ENCODE measurements at regions not wholly inside any gene's neighbourhood (a gene's known extent, or its start where the extent isn't known, plus 50 kb on each side); places are given as distances from the start of the nearest gene placed in this dataset.

DNA sequence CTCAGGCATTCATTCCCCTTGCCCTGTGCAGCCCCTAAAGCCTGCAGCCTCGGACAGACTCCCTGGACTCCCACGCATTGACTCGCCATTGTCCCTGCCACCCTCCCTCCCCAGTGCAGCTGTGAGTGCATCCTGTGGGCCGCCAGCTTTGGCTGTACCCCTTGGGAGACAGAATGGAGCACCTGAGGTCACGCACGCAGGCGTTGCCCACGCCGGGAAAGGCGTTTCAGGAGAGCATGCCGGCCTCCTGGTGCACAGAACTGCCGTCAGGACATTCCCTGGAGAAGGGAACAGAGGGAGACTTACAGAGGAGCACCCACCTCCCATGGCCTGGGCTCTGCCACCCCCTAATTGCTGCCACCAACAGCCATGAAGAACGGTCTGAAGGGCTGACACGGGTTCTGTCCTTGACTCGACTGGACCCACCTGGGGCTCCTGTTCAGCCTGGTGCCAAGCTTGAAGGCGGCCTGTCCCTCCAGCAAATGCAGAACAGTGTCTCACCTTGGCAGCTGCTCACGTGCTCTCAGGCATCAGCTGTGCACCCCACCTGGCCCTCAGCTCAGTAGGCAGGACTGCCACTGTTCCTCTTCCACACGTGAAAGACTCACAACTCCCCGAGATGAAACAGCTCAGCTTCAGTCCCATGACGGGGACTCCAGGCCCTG is 503.8 kb downstream of the BRD1 start:
- intact Hi-C loops (cut with DNase I; ENCODE audit: low total_unique reads) = no loop called here
- Histone ChIP-seq H3K9me3 (peaks cover 0 to 28% (median 16%) of the 10 kb centered on the region in 8 donors), H3K4me1 (no peaks in the 10 kb centered on the region), H3K4me3 (no peak overlapping the region), H3K36me3 (no peaks in the 10 kb centered on the region), H3K27me3 (replicated peaks in 1 of 7) (peaks cover 0 to 74% (median 6%) of the 10 kb centered on the region in 7 donors), H3K27ac (no peak overlapping the region)
- 77 to 84% (median 81%) methylated on average over 18 to 20 of the region's 20 CpGs for WGBS, 5 donors
- peak; percentile 46 for DNase-seq
- no peak for TF ChIP-seq POLR2A (IDR thresholded peaks at IDR 0.05)
- TF ChIP-seq POLR2AphosphoS5 (IDR thresholded peaks at IDR 0.05) = no peak
- TF ChIP-seq, protein P1, sequence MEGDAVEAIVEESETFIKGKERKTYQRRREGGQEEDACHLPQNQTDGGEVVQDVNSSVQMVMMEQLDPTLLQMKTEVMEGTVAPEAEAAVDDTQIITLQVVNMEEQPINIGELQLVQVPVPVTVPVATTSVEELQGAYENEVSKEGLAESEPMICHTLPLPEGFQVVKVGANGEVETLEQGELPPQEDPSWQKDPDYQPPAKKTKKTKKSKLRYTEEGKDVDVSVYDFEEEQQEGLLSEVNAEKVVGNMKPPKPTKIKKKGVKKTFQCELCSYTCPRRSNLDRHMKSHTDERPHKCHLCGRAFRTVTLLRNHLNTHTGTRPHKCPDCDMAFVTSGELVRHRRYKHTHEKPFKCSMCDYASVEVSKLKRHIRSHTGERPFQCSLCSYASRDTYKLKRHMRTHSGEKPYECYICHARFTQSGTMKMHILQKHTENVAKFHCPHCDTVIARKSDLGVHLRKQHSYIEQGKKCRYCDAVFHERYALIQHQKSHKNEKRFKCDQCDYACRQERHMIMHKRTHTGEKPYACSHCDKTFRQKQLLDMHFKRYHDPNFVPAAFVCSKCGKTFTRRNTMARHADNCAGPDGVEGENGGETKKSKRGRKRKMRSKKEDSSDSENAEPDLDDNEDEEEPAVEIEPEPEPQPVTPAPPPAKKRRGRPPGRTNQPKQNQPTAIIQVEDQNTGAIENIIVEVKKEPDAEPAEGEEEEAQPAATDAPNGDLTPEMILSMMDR (IDR thresholded peaks at IDR 0.05 in 8 of 11, conservative IDR thresholded peaks at IDR 0.05 in 3 of 11) = no peak

DNA sequence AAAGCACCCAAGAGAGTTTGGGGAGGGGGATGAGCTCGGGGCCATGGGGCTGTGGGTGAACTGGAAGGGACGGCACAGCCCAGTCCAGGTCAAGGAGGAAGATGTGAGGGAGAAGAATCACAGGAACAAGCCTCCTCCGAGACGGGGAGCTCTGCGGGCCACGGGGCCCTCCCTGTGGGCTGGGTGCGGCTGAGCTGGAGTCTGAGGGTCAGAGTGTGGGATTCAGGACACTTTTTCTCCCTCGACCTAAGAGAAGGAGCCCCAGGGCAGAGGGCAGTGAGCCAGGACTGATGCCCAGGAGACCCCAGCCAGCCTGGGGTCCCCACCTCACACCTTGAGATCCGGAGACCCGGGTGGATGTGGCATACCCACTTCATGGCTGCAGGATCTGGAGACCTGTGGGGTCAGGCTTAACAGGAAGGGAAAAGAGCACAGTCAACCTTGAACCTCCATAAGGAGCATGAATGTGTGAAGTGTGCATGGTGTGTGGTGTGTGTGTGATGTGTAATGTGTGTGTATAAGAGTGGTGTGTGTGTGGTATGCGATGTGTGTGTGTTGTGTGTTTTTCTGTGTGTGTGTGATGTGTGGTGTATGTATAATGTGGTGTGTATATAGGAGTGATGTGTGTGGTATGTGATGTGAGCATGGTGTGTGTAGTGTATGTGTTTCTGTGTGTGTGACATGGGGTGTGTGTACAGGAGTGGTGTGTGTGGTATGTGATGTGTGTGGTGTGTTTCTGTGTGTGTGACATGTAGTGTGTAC is 504.6 kb downstream of the BRD1 start:
- H3K27ac ChIP-seq = no peak overlapping the region
- H3K4me1 ChIP-seq = no peaks in the 10 kb centered on the region
- H3K9me3 ChIP-seq = peaks cover 0 to 23% (median 16%) of the 10 kb centered on the region in 8 donors
- DNase-seq = peak; percentile 39
- peaks cover 0 to 75% (median 6%) of the 10 kb centered on the region in 7 donors for H3K27me3 ChIP-seq (replicated peaks in 1 of 7)
- H3K4me3 ChIP-seq = no peak overlapping the region
- no peaks in the 10 kb centered on the region for H3K36me3 ChIP-seq
- 62 to 77% (median 72%) methylated on average over 11 of the region's 11 CpGs for WGBS, 5 donors
- TF ChIP-seq, protein P1 (IDR thresholded peaks at IDR 0.05 in 8 of 11, conservative IDR thresholded peaks at IDR 0.05 in 3 of 11) = no peak
- no peak for TF ChIP-seq POLR2A (IDR thresholded peaks at IDR 0.05)
- TF ChIP-seq POLR2AphosphoS5 (IDR thresholded peaks at IDR 0.05) = no peak
- intact Hi-C loops (cut with DNase I; ENCODE audit: low total_unique reads) = no loop called here

DNA sequence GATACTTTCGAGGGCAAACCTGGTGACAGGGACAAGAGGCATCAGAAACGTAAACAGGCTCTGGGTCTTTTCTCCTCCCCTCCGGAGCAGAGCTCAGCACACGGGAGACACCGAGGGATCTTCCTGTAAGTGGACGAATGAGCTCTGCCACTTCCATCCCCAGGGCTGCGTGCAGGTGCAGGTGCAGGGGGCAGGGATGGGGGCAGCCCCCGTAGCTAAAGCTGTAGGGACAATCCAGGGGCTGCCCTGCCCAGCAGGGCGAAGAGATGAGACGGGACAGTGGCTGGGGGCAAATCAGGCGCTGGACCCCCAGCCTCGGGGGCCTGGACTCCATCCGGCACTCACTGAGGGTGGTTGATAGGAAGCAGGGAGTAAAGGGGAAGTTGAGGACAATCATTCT is 505.4 kb downstream of the BRD1 start:
- TF ChIP-seq POLR2AphosphoS5 (IDR thresholded peaks at IDR 0.05) = no peak
- TF ChIP-seq POLR2A (IDR thresholded peaks at IDR 0.05) = no peak
- TF ChIP-seq, protein P1 (IDR thresholded peaks at IDR 0.05 in 8 of 11, conservative IDR thresholded peaks at IDR 0.05 in 3 of 11) = no peak
- 63 to 77% (median 75%) methylated on average over 13 of the region's 13 CpGs for WGBS, 5 donors
- Histone ChIP-seq H3K36me3 (no peaks in the 10 kb centered on the region), H3K4me3 (no peak overlapping the region), H3K27me3 (replicated peaks in 1 of 7) (peaks cover 0 to 68% (median 6%) of the 10 kb centered on the region in 7 donors), H3K27ac (no peak overlapping the region), H3K9me3 (peaks cover 0 to 15% (median 9%) of the 10 kb centered on the region in 8 donors), H3K4me1 (no peaks in the 10 kb centered on the region)
- peak; percentile 40 for DNase-seq
- intact Hi-C loops (cut with DNase I; ENCODE audit: low total_unique reads) = no loop called here

DNA sequence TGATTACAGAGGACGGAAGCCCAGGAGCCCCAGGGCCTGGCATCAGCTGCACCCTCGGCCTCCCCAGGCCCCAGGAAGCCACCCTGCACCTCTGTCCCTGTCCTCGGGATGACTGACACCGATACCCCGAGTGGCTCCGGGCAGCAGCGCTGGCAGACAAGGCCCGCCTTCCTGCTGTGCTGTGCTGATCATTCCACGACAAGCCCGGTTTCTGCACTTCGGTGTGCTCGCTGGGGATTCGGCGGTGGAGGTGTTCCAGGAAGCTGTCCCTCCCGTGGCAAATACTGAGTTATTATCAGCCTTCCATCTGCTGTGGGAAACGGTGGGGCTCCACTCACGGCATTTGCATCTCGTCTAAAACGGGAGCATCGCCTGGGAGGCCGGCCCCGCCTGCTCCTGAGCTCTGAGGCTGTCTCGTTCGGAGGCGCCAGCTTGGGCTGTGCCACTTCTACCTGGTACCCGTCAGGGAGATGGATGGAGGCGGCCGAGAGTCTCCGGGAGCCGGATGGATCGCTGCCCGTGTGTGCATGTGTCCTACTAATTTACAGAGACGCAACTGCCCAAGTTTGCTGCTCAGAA is 506.1 kb downstream of the BRD1 start:
- Histone ChIP-seq H3K27me3 (replicated peaks in 1 of 7) (peaks cover 0 to 68% (median 6%) of the 10 kb centered on the region in 7 donors), H3K27ac (no peak overlapping the region), H3K4me1 (no peaks in the 10 kb centered on the region), H3K4me3 (no peak overlapping the region), H3K36me3 (no peaks in the 10 kb centered on the region), H3K9me3 (peaks cover 0 to 9% (median 3%) of the 10 kb centered on the region in 8 donors)
- peak; percentile 54 for DNase-seq
- TF ChIP-seq POLR2A (IDR thresholded peaks at IDR 0.05) (no peak), POLR2AphosphoS5 (IDR thresholded peaks at IDR 0.05) (no peak)
- TF ChIP-seq, protein P1 (IDR thresholded peaks at IDR 0.05 in 8 of 11, conservative IDR thresholded peaks at IDR 0.05 in 3 of 11) = no peak
- intact Hi-C loops (cut with DNase I; ENCODE audit: low total_unique reads) = no loop called here
- 76 to 88% (median 79%) methylated on average over 4 to 33 of the region's 33 CpGs for WGBS, 5 donors

Measured in spleen (tissue), 11 donors.